Liver (tissue), 3 donors: ENCODE measurements at regions not wholly inside any gene's neighbourhood (a gene's known extent, or its start where the extent isn't known, plus 50 kb on each side); places are given as distances from the start of the nearest gene placed in this dataset.

Source experiments
- CTCF ChIP-seq: fragments of 150-350 bp; IDR thresholded peaks from 2 replicates; pipeline ENCODE4 v1.5.1; 2017; ENCODE audit warnings: improper control_type of control experiment, low read depth, low read length; ENCODE audit not compliant: missing input control
- GABPA ChIP-seq, 2 donors: IDR thresholded peaks in 1 of 2; conservative IDR thresholded peaks in 1 of 2; 2 replicates each; pipeline ENCODE4 v1.6.1; 2016; ENCODE audit warnings: antibody characterized with exemption in 2 of 2, mild to moderate bottlenecking in 1 of 2, moderate library complexity in 1 of 2
- MAX ChIP-seq: IDR thresholded peaks from 2 replicates; pipeline ENCODE4 v1.6.1; 2016; ENCODE audit warnings: antibody characterized with exemption
- REST ChIP-seq: IDR thresholded peaks from 2 replicates; pipeline ENCODE4 v1.6.1; 2016; ENCODE audit warnings: antibody characterized with exemption, mild to moderate bottlenecking
- donor health status: healthy.
- donor health status: healthy.

GRCh38 chr2:220123751-220124150 is 496.3 kb downstream of the SLC4A3 start:
- TF ChIP-seq REST (no peak), GABPA (IDR thresholded peaks at IDR 0.05 in 1 of 2, conservative IDR thresholded peaks at IDR 0.05 in 1 of 2) (no peak), CTCF (no peak), MAX (no peak)
